Epithelial cell of proximal tubule (primary cell): ENCODE measurements at regions not wholly inside any gene's neighbourhood (a gene's known extent, or its start where the extent isn't known, plus 50 kb on each side); places are given as distances from the start of the nearest gene placed in this dataset.

Experiments
- DNase-seq: peaks from one replicate; pipeline ENCODE4 v3.0.0-alpha.2; 2011; ENCODE audit warnings: low read depth
- H3K4me3 ChIP-seq: 2 replicates; pipeline ENCODE4 v1.5.1; 2011; ENCODE audit warnings: low read depth, mild to moderate bottlenecking, low read length
- TF ChIP-seq, protein P1 (sequence below): conservative IDR thresholded peaks from 2 replicates; pipeline ENCODE4 v1.5.1; 2012; ENCODE audit warnings: low read depth, mild to moderate bottlenecking, low read length

DNA sequence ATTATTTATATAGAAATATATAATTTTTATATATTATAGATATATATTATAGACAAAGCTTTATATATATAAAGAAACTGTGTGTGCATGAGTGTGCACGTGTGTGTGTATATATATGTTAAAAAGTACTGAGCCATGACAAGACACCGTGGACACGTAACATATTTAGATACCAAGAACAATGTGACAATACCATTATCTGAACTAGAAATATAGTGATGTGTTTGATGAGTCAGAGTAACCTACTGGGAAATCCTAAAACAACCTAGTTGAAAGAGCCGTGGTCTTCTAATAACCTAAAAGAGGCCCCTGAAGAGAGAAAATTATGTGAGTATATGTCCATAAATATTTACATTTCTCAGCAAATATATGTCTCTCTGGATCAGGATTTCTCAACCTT lies 50.7 kb upstream of the ITGB8 start:
- TF ChIP-seq, protein P1, sequence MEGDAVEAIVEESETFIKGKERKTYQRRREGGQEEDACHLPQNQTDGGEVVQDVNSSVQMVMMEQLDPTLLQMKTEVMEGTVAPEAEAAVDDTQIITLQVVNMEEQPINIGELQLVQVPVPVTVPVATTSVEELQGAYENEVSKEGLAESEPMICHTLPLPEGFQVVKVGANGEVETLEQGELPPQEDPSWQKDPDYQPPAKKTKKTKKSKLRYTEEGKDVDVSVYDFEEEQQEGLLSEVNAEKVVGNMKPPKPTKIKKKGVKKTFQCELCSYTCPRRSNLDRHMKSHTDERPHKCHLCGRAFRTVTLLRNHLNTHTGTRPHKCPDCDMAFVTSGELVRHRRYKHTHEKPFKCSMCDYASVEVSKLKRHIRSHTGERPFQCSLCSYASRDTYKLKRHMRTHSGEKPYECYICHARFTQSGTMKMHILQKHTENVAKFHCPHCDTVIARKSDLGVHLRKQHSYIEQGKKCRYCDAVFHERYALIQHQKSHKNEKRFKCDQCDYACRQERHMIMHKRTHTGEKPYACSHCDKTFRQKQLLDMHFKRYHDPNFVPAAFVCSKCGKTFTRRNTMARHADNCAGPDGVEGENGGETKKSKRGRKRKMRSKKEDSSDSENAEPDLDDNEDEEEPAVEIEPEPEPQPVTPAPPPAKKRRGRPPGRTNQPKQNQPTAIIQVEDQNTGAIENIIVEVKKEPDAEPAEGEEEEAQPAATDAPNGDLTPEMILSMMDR = no peak
- no peak overlapping the region for H3K4me3 ChIP-seq
- no peak for DNase-seq

DNA sequence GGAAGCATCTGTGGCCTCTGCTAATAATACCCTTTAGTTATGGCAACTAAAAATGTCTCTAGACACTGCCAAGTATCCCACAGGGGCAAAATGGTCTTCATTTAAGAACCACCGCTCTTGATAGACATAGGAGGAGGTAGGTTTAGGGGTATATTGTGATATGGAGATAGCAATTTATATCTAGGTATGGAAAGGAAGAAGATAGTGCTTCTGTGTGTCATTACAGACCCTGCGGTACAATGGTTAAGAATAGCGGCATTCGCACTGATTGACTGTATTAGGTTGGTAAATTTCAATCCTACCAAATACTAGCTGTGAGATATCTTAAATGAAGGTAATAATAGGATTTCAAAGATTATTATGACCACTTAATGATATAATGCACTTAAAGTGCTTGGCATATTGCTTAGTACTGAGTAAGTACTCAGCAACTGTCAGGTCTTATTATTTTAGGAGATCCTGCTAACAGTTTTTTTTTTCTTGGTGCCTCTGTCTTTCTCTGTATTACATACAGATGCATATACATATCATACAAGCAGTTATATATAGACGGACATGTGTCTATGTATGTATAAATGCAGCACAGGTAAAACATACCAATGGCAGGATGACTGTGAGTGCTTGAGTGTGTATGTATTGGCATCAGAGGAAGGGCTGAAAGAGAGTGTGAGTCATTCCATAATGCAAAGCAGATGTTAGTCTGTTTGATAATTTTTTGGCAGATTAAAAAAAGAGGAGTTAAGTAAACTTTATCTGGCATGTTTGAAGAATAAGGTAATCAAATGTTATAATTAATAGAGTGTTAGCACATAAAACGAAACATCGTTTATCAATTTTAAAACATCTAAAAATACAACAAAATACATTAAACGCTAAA lies 50.0 kb upstream of the ITGB8 start:
- DNase-seq = no peak
- TF ChIP-seq, protein P1 = no peak
- no peak overlapping the region for H3K4me3 ChIP-seq
